ENCODE measurements at regions not wholly inside any gene's neighbourhood (a gene's known extent, or its start where the extent isn't known, plus 50 kb on each side); places are given as distances from the start of the nearest gene placed in this dataset.

GRCh38 chr6:168154263-168154917 is 75.4 kb upstream of the FRMD1 start (continued):
- TF ChIP-seq AFF4 (CRISPR knock-in tag; IDR thresholded peaks at IDR 0.05; ENCODE audit: borderline replicate concordance) (no peak), ZBTB43 (CRISPR knock-in tag; IDR thresholded peaks at IDR 0.05) (no peak)

- no peaks in the 10 kb centered on the region for H3K9me3 Mint-ChIP-seq
- H3K27ac Mint-ChIP-seq, result no peak overlapping the region
- peaks cover 33% of the 10 kb centered on the region for H3K4me1 Mint-ChIP-seq
- no peak overlapping the region for H3K4me3 Mint-ChIP-seq
- POLR2A ChIA-PET, result no interaction called here
- no peaks in the 10 kb centered on the region; the same call in 1 of the 2 replicates for H3K27me3 Mint-ChIP-seq (ENCODE audit: low read depth)
- no peaks in the 10 kb centered on the region for H3K36me3 Mint-ChIP-seq
- ATAC-seq (no peak), DNase-seq (ENCODE audit: low spot score) (no peak)
- CTCF ChIA-PET, result interaction anchor here (0.9 to 1.5 kb wide), 3 partner anchors 21 to 93 kb away, joined by 3 to 9 read pairs (median 4); no protein-coding TSS in a partner anchor
- no peak for TF ChIP-seq ATF2 (CRISPR knock-in tag; IDR thresholded peaks at IDR 0.05; ENCODE audit: borderline replicate concordance, low read depth)
- no peak for TF ChIP-seq ETV6 (CRISPR knock-in tag; IDR thresholded peaks at IDR 0.05)
- TF ChIP-seq ZNF512 (CRISPR knock-in tag; IDR thresholded peaks at IDR 0.05; ENCODE audit: borderline replicate concordance), result no peak
- TF ChIP-seq E2F5 (CRISPR knock-in tag; IDR thresholded peaks at IDR 0.05), result no peak
- TF ChIP-seq MLX (CRISPR knock-in tag; IDR thresholded peaks at IDR 0.05), result no peak
- TF ChIP-seq MXD4 (CRISPR knock-in tag; IDR thresholded peaks at IDR 0.05; ENCODE audit: borderline replicate concordance), result no peak
- TF ChIP-seq ZMAT4 (CRISPR knock-in tag; IDR thresholded peaks at IDR 0.05), result no peak
- no peak for TF ChIP-seq SP1 (CRISPR knock-in tag; conservative IDR thresholded peaks at IDR 0.05)
- TF ChIP-seq ZNF423 (CRISPR knock-in tag; IDR thresholded peaks at IDR 0.05), result no peak
- no peak for TF ChIP-seq NFE2L1 (CRISPR knock-in tag; IDR thresholded peaks at IDR 0.05)
- TF ChIP-seq TEAD1 (CRISPR knock-in tag; IDR thresholded peaks at IDR 0.05), result no peak
- no peak for TF ChIP-seq SMAD4 (CRISPR knock-in tag; IDR thresholded peaks at IDR 0.05)
- TF ChIP-seq ZNF425 (CRISPR knock-in tag; conservative IDR thresholded peaks at IDR 0.05), result no peak
- no peak for TF ChIP-seq CTCF (IDR thresholded peaks at IDR 0.05)
- TF ChIP-seq IRF2 (CRISPR knock-in tag; IDR thresholded peaks at IDR 0.05; ENCODE audit: borderline replicate concordance, low read depth), result no peak
- TF ChIP-seq NR2C2 (CRISPR knock-in tag; IDR thresholded peaks at IDR 0.05), result no peak
- no peak for TF ChIP-seq ZNF671 (CRISPR knock-in tag; IDR thresholded peaks at IDR 0.05)
- TF ChIP-seq ZBTB43 (CRISPR knock-in tag; IDR thresholded peaks at IDR 0.05), result no peak
Measured at GRCh38 chr6:168153553-168153952, 74.5 kb upstream of the FRMD1 start.
